ENCODE measurements at regions not wholly inside any gene's neighbourhood (a gene's known extent, or its start where the extent isn't known, plus 50 kb on each side); places are given as distances from the start of the nearest gene placed in this dataset.
A peak's percentile ranks its signal among the peaks of the same experiment; 100 is the strongest.

DNA sequence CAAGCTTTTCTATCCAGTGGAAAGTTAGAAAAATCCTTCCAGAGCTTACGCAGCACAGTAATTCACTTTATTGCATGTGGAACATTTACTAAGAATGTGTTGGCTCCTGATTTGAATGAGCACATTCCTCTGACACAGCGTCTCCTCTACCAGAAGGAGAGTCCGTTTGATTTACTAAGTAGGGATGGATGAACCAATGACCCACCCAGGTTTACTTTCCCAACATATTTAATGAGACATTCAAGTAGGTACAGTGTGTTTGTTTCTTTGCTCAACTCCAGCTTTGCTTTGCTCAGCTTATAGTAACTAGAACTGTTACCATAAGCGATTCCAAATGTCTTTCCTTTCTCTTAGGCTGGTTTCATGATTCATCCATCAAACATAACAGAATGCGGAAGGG lies 161.7 kb downstream of the SMARCA1 start:
- TF ChIP-seq CTCF (IDR thresholded peaks at IDR 0.05): no peak
- no peak for TF ChIP-seq EZH2 (IDR thresholded peaks at IDR 0.05; ENCODE audit: borderline replicate concordance, insufficient read depth, low read depth, low read length, poor library complexity, severe bottlenecking)
- ChIA-PET CTCF (no interaction called here), POLR2A (no interaction called here)
- no peaks in the 10 kb centered on the region for H3K9me3 Mint-ChIP-seq (ENCODE audit: insufficient read depth)
- no peak overlapping the region for H3K9ac ChIP-seq (ENCODE audit: low read length)
- no peak for DNase-seq
- no peak overlapping the region for H3K4me3 ChIP-seq (ENCODE audit: control extremely low read depth in 1 of 5, extremely low read depth in 1 of 5, insufficient read depth in 1 of 5, low read depth in 2 of 5, low read length in 4 of 5)
- no peak overlapping the region for H3K27ac ChIP-seq (ENCODE audit: low read length in 2 of 2)
- no peak for ATAC-seq (ENCODE audit: low read depth)
- H3K36me3 ChIP-seq (replicated peaks in 1 of 2; ENCODE audit: control extremely low read depth in 1 of 2, control insufficient read depth in 1 of 2, extremely low read depth in 1 of 2, insufficient read depth in 2 of 2, low read length in 1 of 2): no peaks in the 10 kb centered on the region
- no peaks in the 10 kb centered on the region for H3K4me1 ChIP-seq (ENCODE audit: control insufficient read depth in 2 of 2, insufficient read depth in 2 of 2, low read length in 2 of 2)
- H3K27me3 Mint-ChIP-seq: no peaks in the 10 kb centered on the region
- no peaks in the 10 kb centered on the region for H3K9me3 ChIP-seq (ENCODE audit: control extremely low read depth in 1 of 3, control insufficient read depth in 2 of 3, insufficient read depth in 1 of 3, low read length in 2 of 3)
- no CpG with 5 or more reads among the region's 5 CpGs for WGBS (ENCODE audit: insufficient coverage)
- no peaks in the 10 kb centered on the region for H3K27me3 ChIP-seq (replicated peaks in 1 of 4; ENCODE audit: control extremely low read depth in 1 of 4, control insufficient read depth in 3 of 4, insufficient read depth in 4 of 4, low read length in 3 of 4)
- H3K79me2 ChIP-seq (ENCODE audit: control insufficient read depth, insufficient read depth, low read length): no peaks in the 10 kb centered on the region
- no peak overlapping the region for H2AFZ ChIP-seq (ENCODE audit: insufficient read depth, low read depth, low read length, poor library complexity, severe bottlenecking)
- H3K27ac Mint-ChIP-seq: no peak overlapping the region
- no peaks in the 10 kb centered on the region for H3K4me1 Mint-ChIP-seq
- H3K4me2 ChIP-seq (replicated peaks; ENCODE audit: low read depth, low read length, poor library complexity, severe bottlenecking): no peak overlapping the region
- intact Hi-C loops (cut with micrococcal nuclease): no loop called here
- no peaks in the 10 kb centered on the region for H4K20me1 ChIP-seq (ENCODE audit: control insufficient read depth, insufficient read depth, low read length, poor library complexity, severe bottlenecking)
- no peak overlapping the region for H3K4me3 Mint-ChIP-seq

GRCh38 chrX:129360175-129360574 lies 163.1 kb downstream of the SMARCA1 start:
- no peak overlapping the region for H3K27ac Mint-ChIP-seq
- no peak overlapping the region for H3K4me3 Mint-ChIP-seq
- H3K27ac ChIP-seq (ENCODE audit: low read length in 2 of 2): no peak overlapping the region
- CTCF ChIA-PET: no interaction called here
- TF ChIP-seq CTCF (IDR thresholded peaks at IDR 0.05) (peak; percentile 62), EZH2 (IDR thresholded peaks at IDR 0.05; ENCODE audit: borderline replicate concordance, insufficient read depth, low read depth, low read length, poor library complexity, severe bottlenecking) (no peak)
- no peak overlapping the region for H3K4me3 ChIP-seq (ENCODE audit: control extremely low read depth in 1 of 5, extremely low read depth in 1 of 5, insufficient read depth in 1 of 5, low read depth in 2 of 5, low read length in 4 of 5)
- no peaks in the 10 kb centered on the region for H3K79me2 ChIP-seq (ENCODE audit: control insufficient read depth, insufficient read depth, low read length)
- ATAC-seq (ENCODE audit: low read depth) (no peak), DNase-seq (peak; percentile 39)
- no peaks in the 10 kb centered on the region for H3K9me3 ChIP-seq (ENCODE audit: control extremely low read depth in 1 of 3, control insufficient read depth in 2 of 3, insufficient read depth in 1 of 3, low read length in 2 of 3)
- no CpG with 5 or more reads among the region's 5 CpGs for WGBS (ENCODE audit: insufficient coverage)
- no peaks in the 10 kb centered on the region for H3K9me3 Mint-ChIP-seq (ENCODE audit: insufficient read depth)
- POLR2A ChIA-PET: no interaction called here
- no peaks in the 10 kb centered on the region for H3K36me3 ChIP-seq (replicated peaks in 1 of 2; ENCODE audit: control extremely low read depth in 1 of 2, control insufficient read depth in 1 of 2, extremely low read depth in 1 of 2, insufficient read depth in 2 of 2, low read length in 1 of 2)
- intact Hi-C loops (cut with micrococcal nuclease): no loop called here
- H4K20me1 ChIP-seq (ENCODE audit: control insufficient read depth, insufficient read depth, low read length, poor library complexity, severe bottlenecking): no peaks in the 10 kb centered on the region
- H3K4me1 ChIP-seq (ENCODE audit: control insufficient read depth in 2 of 2, insufficient read depth in 2 of 2, low read length in 2 of 2): no peaks in the 10 kb centered on the region
- H3K9ac ChIP-seq (ENCODE audit: low read length): no peak overlapping the region
- no peaks in the 10 kb centered on the region for H3K4me1 Mint-ChIP-seq
- H3K4me2 ChIP-seq (replicated peaks; ENCODE audit: low read depth, low read length, poor library complexity, severe bottlenecking): no peak overlapping the region
- H2AFZ ChIP-seq (ENCODE audit: insufficient read depth, low read depth, low read length, poor library complexity, severe bottlenecking): no peak overlapping the region
- no peaks in the 10 kb centered on the region for H3K27me3 ChIP-seq (replicated peaks in 1 of 4; ENCODE audit: control extremely low read depth in 1 of 4, control insufficient read depth in 3 of 4, insufficient read depth in 4 of 4, low read length in 3 of 4)
- H3K27me3 Mint-ChIP-seq: no peaks in the 10 kb centered on the region
